Upper lobe of left lung (tissue), 4 donors: ENCODE measurements at regions not wholly inside any gene's neighbourhood (a gene's known extent, or its start where the extent isn't known, plus 50 kb on each side); places are given as distances from the start of the nearest gene placed in this dataset.

ENCODE experiments used
- EP300 ChIP-seq, 4 donors: sonication (generic); formaldehyde crosslinking; IDR thresholded peaks; one replicate each; pipeline ENCODE4 v1.5.1; 2017; ENCODE audit warnings: antibody characterized with exemption in 4 of 4, control low read depth in 2 of 4
- POLR2A ChIP-seq, 4 donors: fragments of 450-650 bp; IDR thresholded peaks; one replicate each; pipeline ENCODE4 v1.5.1; 2016 to 2017; ENCODE audit warnings: antibody characterized with exemption in 4 of 4, mild to moderate bottlenecking in 2 of 4
- POLR2AphosphoS5 ChIP-seq, 2 donors: sonication (generic); formaldehyde crosslinking; IDR thresholded peaks; one replicate each; pipeline ENCODE4 v1.5.1; 2017; ENCODE audit warnings: antibody characterized with exemption in 2 of 2
- TF ChIP-seq, protein P1 (sequence below), 6 experiments: fragments of 450-650 bp in 4 of 6; fragments of 200-600 bp in 2 of 6; sonication (generic) in 2 of 6; IDR thresholded peaks; one replicate each; pipeline ENCODE4 v1.5.1; 2016 to 2019; ENCODE audit warnings: antibody characterized with exemption in 6 of 6

- TF ChIP-seq, protein P1, sequence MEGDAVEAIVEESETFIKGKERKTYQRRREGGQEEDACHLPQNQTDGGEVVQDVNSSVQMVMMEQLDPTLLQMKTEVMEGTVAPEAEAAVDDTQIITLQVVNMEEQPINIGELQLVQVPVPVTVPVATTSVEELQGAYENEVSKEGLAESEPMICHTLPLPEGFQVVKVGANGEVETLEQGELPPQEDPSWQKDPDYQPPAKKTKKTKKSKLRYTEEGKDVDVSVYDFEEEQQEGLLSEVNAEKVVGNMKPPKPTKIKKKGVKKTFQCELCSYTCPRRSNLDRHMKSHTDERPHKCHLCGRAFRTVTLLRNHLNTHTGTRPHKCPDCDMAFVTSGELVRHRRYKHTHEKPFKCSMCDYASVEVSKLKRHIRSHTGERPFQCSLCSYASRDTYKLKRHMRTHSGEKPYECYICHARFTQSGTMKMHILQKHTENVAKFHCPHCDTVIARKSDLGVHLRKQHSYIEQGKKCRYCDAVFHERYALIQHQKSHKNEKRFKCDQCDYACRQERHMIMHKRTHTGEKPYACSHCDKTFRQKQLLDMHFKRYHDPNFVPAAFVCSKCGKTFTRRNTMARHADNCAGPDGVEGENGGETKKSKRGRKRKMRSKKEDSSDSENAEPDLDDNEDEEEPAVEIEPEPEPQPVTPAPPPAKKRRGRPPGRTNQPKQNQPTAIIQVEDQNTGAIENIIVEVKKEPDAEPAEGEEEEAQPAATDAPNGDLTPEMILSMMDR (IDR thresholded peaks at IDR 0.05), result no peak
- TF ChIP-seq EP300 (IDR thresholded peaks at IDR 0.05) (no peak), POLR2AphosphoS5 (IDR thresholded peaks at IDR 0.05) (no peak), POLR2A (IDR thresholded peaks at IDR 0.05) (no peak)
Observed at GRCh38 chr3:127033786-127034185, 50.9 kb downstream of the PLXNA1 start.
